IPS-20b (cell line): ENCODE measurements at regions not wholly inside any gene's neighbourhood (a gene's known extent, or its start where the extent isn't known, plus 50 kb on each side); places are given as distances from the start of the nearest gene placed in this dataset.
"Not testable (repeated sequence)": the region's sequence is repeated elsewhere in the genome, so short reads cannot be mapped to it uniquely, and the experiment has no call there.

ENCODE experiments used
- H3K27ac ChIP-seq: one replicate; pipeline ENCODE4 v1.5.1; 2013; ENCODE audit warnings: low read length
- H3K27me3 ChIP-seq: 2 replicates; pipeline ENCODE4 v1.6.1; 2013; ENCODE audit warnings: mild to moderate bottlenecking, low read length, inconsistent platforms; ENCODE audit not compliant: insufficient read depth
- H3K36me3 ChIP-seq: 2 replicates; pipeline ENCODE4 v1.6.1; 2013; ENCODE audit warnings: low read depth, mild to moderate bottlenecking, inconsistent platforms, low read length, moderate library complexity; ENCODE audit not compliant: insufficient read depth
- H3K4me1 ChIP-seq: 2 replicates; pipeline ENCODE4 v1.6.1; 2013; ENCODE audit warnings: mild to moderate bottlenecking, control low read depth, inconsistent platforms, low read length, moderate library complexity; ENCODE audit not compliant: insufficient read depth
- H3K4me3 ChIP-seq: 2 replicates; pipeline ENCODE4 v1.5.1; 2013; ENCODE audit warnings: mild to moderate bottlenecking, low read length, inconsistent platforms
- H3K9ac ChIP-seq: 2 replicates; pipeline ENCODE4 v1.6.1; 2013; ENCODE audit warnings: low read depth, mild to moderate bottlenecking, inconsistent platforms, low read length, moderate library complexity
- H3K9me3 ChIP-seq: 2 replicates; pipeline ENCODE4 v1.6.1; 2013; ENCODE audit warnings: mild to moderate bottlenecking, low read depth, low read length, inconsistent platforms; ENCODE audit not compliant: insufficient read depth

GRCh38 chr14:57150449-57150848 lies 118.3 kb downstream of the EXOC5 start:
- Histone ChIP-seq H3K27me3 (no peaks in the 10 kb centered on the region), H3K4me1 (no peaks in the 10 kb centered on the region), H3K36me3 (no peaks in the 10 kb centered on the region), H3K4me3 (no peak overlapping the region), H3K9me3 (no peaks in the 10 kb centered on the region), H3K9ac (no peak overlapping the region), H3K27ac (no peak overlapping the region)

- no peaks in the 10 kb centered on the region for H3K9me3 ChIP-seq
- H3K27ac ChIP-seq = no peak overlapping the region
- H3K9ac ChIP-seq = no peak overlapping the region
- no peaks in the 10 kb centered on the region for H3K36me3 ChIP-seq
- H3K4me1 ChIP-seq = peaks cover 7% of the 10 kb centered on the region
- H3K27me3 ChIP-seq = no peaks in the 10 kb centered on the region
- H3K4me3 ChIP-seq = no peak overlapping the region
Measured at GRCh38 chr14:57139173-57139572, 129.5 kb downstream of the EXOC5 start.

GRCh38 chr14:57136669-57137328 lies 131.9 kb downstream of the EXOC5 start:
- Histone ChIP-seq H3K4me1 (peaks cover 7% of the 10 kb centered on the region), H3K27ac (no peak overlapping the region), H3K9ac (peak overlapping the region; percentile 10; the same call in 1 of the 2 replicates), H3K9me3 (no peaks in the 10 kb centered on the region), H3K27me3 (no peaks in the 10 kb centered on the region), H3K36me3 (no peaks in the 10 kb centered on the region), H3K4me3 (no peak overlapping the region; the same call in 1 of the 2 replicates)

- not testable (repeated sequence) for H3K9me3 ChIP-seq, H3K27me3 ChIP-seq, H3K4me1 ChIP-seq, H3K4me3 ChIP-seq, H3K27ac ChIP-seq, H3K9ac ChIP-seq, H3K36me3 ChIP-seq
Measured at GRCh38 chr14:57127809-57128208, 140.9 kb downstream of the EXOC5 start.

- Histone ChIP-seq H3K27ac (no peak overlapping the region), H3K36me3 (no peaks in the 10 kb centered on the region), H3K9ac (no peak overlapping the region)
Measured at GRCh38 chr14:57122129-57122528, 146.6 kb downstream of the EXOC5 start.

GRCh38 chr14:57112072-57112807 lies 156.5 kb downstream of the EXOC5 start:
- peak overlapping the region; percentile 16; the same call in 1 of the 2 replicates for H3K9ac ChIP-seq
- H3K36me3 ChIP-seq, H3K27ac ChIP-seq, H3K27me3 ChIP-seq, H3K4me1 ChIP-seq, H3K9me3 ChIP-seq: not testable (repeated sequence)
- H3K4me3 ChIP-seq = peak overlapping the region; percentile 56

More at GRCh38 chr14:57122129-57122528, 146.6 kb downstream of the EXOC5 start:
- no peaks in the 10 kb centered on the region for H3K27me3 ChIP-seq
- H3K9me3 ChIP-seq = no peaks in the 10 kb centered on the region
- H3K4me1 ChIP-seq = peaks cover 3% of the 10 kb centered on the region; the same call in 1 of the 2 replicates
- no peak overlapping the region for H3K4me3 ChIP-seq

GRCh38 chr14:57110411-57110810 lies 158.3 kb downstream of the EXOC5 start:
- H3K27me3 ChIP-seq, H3K9me3 ChIP-seq, H3K9ac ChIP-seq, H3K4me1 ChIP-seq, H3K36me3 ChIP-seq, H3K4me3 ChIP-seq, H3K27ac ChIP-seq: not testable (repeated sequence)

GRCh38 chr14:57091030-57091608 lies 177.6 kb downstream of the EXOC5 start:
- Histone ChIP-seq H3K4me1 (peaks cover 9% of the 10 kb centered on the region), H3K27me3 (no peaks in the 10 kb centered on the region), H3K9me3 (peaks cover 3% of the 10 kb centered on the region), H3K27ac (no peak overlapping the region), H3K4me3 (no peak overlapping the region), H3K36me3 (no peaks in the 10 kb centered on the region), H3K9ac (no peak overlapping the region)

GRCh38 chr14:57089901-57090300 lies 178.8 kb downstream of the EXOC5 start:
- no peak overlapping the region for H3K9ac ChIP-seq
- H3K27me3 ChIP-seq = no peaks in the 10 kb centered on the region
- peaks cover 9% of the 10 kb centered on the region for H3K4me1 ChIP-seq
- H3K9me3 ChIP-seq = peaks cover 3% of the 10 kb centered on the region
- no peak overlapping the region for H3K27ac ChIP-seq
- no peaks in the 10 kb centered on the region for H3K36me3 ChIP-seq
- no peak overlapping the region for H3K4me3 ChIP-seq

- Histone ChIP-seq H3K9me3 (peaks cover 3% of the 10 kb centered on the region), H3K27ac (no peak overlapping the region), H3K36me3 (no peaks in the 10 kb centered on the region), H3K27me3 (no peaks in the 10 kb centered on the region), H3K4me3 (no peak overlapping the region), H3K9ac (no peak overlapping the region), H3K4me1 (peaks cover 9% of the 10 kb centered on the region)
Measured at GRCh38 chr14:57087841-57088240, 180.9 kb downstream of the EXOC5 start.

GRCh38 chr14:57086271-57087162 lies 182.2 kb downstream of the EXOC5 start:
- H3K36me3 ChIP-seq = no peaks in the 10 kb centered on the region
- H3K27me3 ChIP-seq = no peaks in the 10 kb centered on the region
- H3K27ac ChIP-seq = no peak overlapping the region
- peaks cover 10% of the 10 kb centered on the region for H3K4me1 ChIP-seq
- H3K9me3 ChIP-seq = peaks cover 3% of the 10 kb centered on the region
- H3K4me3 ChIP-seq = no peak overlapping the region
- no peak overlapping the region for H3K9ac ChIP-seq
